ENCODE measurements at regions not wholly inside any gene's neighbourhood (a gene's known extent, or its start where the extent isn't known, plus 50 kb on each side); places are given as distances from the start of the nearest gene placed in this dataset.

DNA sequence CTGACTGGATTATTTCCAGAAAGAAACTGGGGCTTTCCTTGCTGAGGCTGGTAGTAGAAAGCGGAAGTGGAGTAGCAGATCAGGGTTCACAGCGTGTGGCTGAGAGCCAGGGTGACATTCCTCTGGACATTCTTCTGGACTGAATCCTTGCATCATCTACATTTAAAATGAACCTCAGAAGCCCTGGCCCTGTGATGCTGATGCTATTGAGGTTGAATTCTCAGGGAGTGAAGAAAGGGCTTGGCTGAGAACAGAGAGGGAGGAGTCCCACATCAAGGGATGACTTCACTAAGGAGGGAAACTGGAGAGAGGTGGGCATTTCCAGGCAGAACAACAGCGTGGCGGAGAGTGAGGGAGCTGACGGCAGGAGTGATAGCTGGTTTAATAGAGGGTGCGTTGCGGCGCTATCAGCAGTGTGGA is 102.3 kb upstream of the LMO4 start:
- Histone ChIP-seq H3K27me3 (ENCODE audit: control insufficient read depth, insufficient read depth, low read length) (no peaks in the 10 kb centered on the region), H3K36me3 (ENCODE audit: control insufficient read depth, insufficient read depth, low read length) (no peaks in the 10 kb centered on the region), H3K27ac (no peak overlapping the region), H3K4me3 (ENCODE audit: low read depth, low read length) (no peak overlapping the region), H3K9me3 (ENCODE audit: control insufficient read depth, low read length) (no peaks in the 10 kb centered on the region), H3K4me1 (no peaks in the 10 kb centered on the region), H2AFZ (no peak overlapping the region), H3K4me2 (ENCODE audit: low read length) (no peak overlapping the region), H3K79me2 (no peaks in the 10 kb centered on the region), H3K9ac (no peak overlapping the region)
- TF ChIP-seq, protein P1, sequence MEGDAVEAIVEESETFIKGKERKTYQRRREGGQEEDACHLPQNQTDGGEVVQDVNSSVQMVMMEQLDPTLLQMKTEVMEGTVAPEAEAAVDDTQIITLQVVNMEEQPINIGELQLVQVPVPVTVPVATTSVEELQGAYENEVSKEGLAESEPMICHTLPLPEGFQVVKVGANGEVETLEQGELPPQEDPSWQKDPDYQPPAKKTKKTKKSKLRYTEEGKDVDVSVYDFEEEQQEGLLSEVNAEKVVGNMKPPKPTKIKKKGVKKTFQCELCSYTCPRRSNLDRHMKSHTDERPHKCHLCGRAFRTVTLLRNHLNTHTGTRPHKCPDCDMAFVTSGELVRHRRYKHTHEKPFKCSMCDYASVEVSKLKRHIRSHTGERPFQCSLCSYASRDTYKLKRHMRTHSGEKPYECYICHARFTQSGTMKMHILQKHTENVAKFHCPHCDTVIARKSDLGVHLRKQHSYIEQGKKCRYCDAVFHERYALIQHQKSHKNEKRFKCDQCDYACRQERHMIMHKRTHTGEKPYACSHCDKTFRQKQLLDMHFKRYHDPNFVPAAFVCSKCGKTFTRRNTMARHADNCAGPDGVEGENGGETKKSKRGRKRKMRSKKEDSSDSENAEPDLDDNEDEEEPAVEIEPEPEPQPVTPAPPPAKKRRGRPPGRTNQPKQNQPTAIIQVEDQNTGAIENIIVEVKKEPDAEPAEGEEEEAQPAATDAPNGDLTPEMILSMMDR (IDR thresholded peaks at IDR 0.05), result no peak

DNA sequence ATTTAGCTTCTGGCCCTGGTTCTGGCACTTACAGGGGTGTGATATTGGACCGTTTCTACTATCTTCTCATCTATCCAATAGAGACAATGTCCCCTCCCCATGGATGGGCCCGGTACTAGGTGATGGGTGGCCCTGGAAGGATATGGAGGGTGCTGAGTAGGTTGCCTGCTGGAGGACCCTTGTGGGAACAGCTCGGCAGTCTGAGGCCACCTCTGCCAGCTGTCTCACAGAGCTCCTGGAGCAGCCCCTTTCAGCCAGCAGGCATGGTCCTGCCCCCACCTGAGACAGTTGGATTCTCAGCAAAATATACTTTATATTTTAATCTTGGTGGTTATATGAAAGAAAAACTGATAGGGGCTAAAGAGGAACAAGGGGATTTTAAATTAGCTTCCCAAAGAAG is 101.0 kb upstream of the LMO4 start:
- TF ChIP-seq, protein P1 (IDR thresholded peaks at IDR 0.05), result no peak
- no peak overlapping the region for H3K4me3 ChIP-seq (ENCODE audit: low read depth, low read length)
- no peaks in the 10 kb centered on the region for H3K27me3 ChIP-seq (ENCODE audit: control insufficient read depth, insufficient read depth, low read length)
- no peaks in the 10 kb centered on the region for H3K79me2 ChIP-seq
- H3K4me1 ChIP-seq, result no peaks in the 10 kb centered on the region
- H2AFZ ChIP-seq, result no peak overlapping the region
- no peaks in the 10 kb centered on the region for H3K9me3 ChIP-seq (ENCODE audit: control insufficient read depth, low read length)
- no peaks in the 10 kb centered on the region for H3K36me3 ChIP-seq (ENCODE audit: control insufficient read depth, insufficient read depth, low read length)
- no peak overlapping the region for H3K9ac ChIP-seq
- no peak overlapping the region for H3K27ac ChIP-seq
- no peak overlapping the region for H3K4me2 ChIP-seq (ENCODE audit: low read length)

DNA sequence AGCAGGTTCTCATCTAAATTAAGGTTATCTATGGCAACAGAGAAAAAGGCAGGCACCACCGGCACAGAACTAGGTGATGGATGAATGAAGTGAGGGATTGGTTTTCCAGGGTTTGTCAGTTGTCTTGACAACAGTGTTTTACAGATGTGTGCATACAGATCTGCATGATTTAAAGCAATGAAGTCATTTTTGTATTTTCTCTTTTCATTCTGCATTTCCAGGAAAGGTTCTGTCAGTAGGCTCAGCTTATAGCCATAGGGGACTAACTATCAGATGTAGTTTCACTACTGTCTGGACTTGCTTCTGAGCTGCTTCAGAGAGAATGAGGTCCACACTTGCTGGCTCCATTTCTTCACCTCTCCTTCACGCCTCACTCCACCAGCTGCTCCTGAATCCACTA is 98.2 kb upstream of the LMO4 start:
- TF ChIP-seq, protein P1 (IDR thresholded peaks at IDR 0.05), result no peak

DNA sequence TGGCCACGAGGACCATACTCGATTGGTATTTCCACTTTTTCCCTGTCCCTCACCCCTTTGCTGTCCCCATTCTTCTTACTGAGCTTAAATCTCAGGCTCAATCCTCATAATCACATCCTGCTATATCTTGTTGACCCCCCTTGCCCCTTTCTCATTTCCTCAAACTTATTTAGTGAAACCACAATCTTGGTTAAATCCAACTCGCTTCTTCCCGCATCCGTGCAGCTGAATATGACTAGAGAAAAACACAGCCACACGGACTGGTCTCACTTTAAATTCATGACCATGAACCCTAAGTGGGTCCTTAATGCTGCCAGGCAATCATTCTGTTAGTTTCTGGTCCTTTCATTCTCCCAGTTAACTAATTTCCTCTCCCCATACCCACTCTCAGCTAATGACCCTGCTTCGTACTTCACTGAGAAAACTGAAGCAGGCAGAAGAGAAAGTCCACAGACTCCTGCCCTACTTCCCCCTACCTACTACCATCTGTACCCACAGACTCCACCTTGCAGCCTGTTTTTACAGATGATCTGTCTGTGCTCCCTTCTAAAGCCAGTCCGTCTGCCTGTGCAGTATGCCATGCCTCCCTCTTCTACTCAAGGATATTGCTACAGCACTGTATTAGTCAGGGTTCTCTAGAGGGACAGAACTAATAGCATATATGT is 96.8 kb upstream of the LMO4 start:
- Histone ChIP-seq H3K9me3 (ENCODE audit: control insufficient read depth, low read length) (no peaks in the 10 kb centered on the region), H3K9ac (no peak overlapping the region), H3K27ac (no peak overlapping the region), H3K79me2 (no peaks in the 10 kb centered on the region), H3K4me3 (ENCODE audit: low read depth, low read length) (no peak overlapping the region), H2AFZ (no peak overlapping the region), H3K4me2 (ENCODE audit: low read length) (no peak overlapping the region), H3K4me1 (no peaks in the 10 kb centered on the region), H3K27me3 (ENCODE audit: control insufficient read depth, insufficient read depth, low read length) (no peaks in the 10 kb centered on the region), H3K36me3 (ENCODE audit: control insufficient read depth, insufficient read depth, low read length) (no peaks in the 10 kb centered on the region)
- TF ChIP-seq, protein P1 (IDR thresholded peaks at IDR 0.05), result no peak

More for the DNA sequence above, 98.2 kb upstream of the LMO4 start:
- Histone ChIP-seq H3K4me3 (ENCODE audit: low read depth, low read length) (no peak overlapping the region), H3K4me2 (ENCODE audit: low read length) (no peak overlapping the region), H3K36me3 (ENCODE audit: control insufficient read depth, insufficient read depth, low read length) (no peaks in the 10 kb centered on the region), H3K79me2 (no peaks in the 10 kb centered on the region), H3K4me1 (no peaks in the 10 kb centered on the region), H3K9me3 (ENCODE audit: control insufficient read depth, low read length) (no peaks in the 10 kb centered on the region), H3K9ac (no peak overlapping the region), H2AFZ (no peak overlapping the region), H3K27me3 (ENCODE audit: control insufficient read depth, insufficient read depth, low read length) (no peaks in the 10 kb centered on the region), H3K27ac (no peak overlapping the region)

DNA sequence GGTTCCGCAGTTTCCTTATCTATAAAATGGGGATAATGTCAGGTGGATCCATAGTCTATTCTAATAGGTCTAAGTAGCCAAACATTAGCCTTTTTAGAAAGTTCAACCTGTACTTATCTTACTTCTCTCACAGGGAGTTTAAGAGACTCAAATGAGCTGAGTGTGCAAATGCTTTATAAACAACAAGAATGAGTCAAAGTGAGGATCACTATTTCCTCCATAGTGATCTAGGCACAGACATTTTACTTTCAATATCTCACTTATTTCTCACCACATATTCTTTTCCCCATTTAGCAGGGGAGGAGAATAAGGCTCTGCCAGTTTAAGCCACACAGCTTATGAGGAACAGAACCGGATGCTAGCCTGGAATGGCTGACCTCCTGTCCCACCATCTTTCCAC is 92.1 kb upstream of the LMO4 start:
- Histone ChIP-seq H3K9me3 (ENCODE audit: control insufficient read depth, low read length) (no peaks in the 10 kb centered on the region), H3K9ac (no peak overlapping the region), H3K4me3 (ENCODE audit: low read depth, low read length) (no peak overlapping the region), H3K4me1 (no peaks in the 10 kb centered on the region), H3K36me3 (ENCODE audit: control insufficient read depth, insufficient read depth, low read length) (no peaks in the 10 kb centered on the region), H3K79me2 (no peaks in the 10 kb centered on the region), H2AFZ (no peak overlapping the region), H3K27me3 (ENCODE audit: control insufficient read depth, insufficient read depth, low read length) (no peaks in the 10 kb centered on the region), H3K4me2 (ENCODE audit: low read length) (no peak overlapping the region), H3K27ac (no peak overlapping the region)
- TF ChIP-seq, protein P1 (IDR thresholded peaks at IDR 0.05), result no peak

All from parathyroid adenoma (tissue), 2 donors.